ENCODE measurements at regions not wholly inside any gene's neighbourhood (a gene's known extent, or its start where the extent isn't known, plus 50 kb on each side); places are given as distances from the start of the nearest gene placed in this dataset.

- TF ChIP-seq, protein P1, sequence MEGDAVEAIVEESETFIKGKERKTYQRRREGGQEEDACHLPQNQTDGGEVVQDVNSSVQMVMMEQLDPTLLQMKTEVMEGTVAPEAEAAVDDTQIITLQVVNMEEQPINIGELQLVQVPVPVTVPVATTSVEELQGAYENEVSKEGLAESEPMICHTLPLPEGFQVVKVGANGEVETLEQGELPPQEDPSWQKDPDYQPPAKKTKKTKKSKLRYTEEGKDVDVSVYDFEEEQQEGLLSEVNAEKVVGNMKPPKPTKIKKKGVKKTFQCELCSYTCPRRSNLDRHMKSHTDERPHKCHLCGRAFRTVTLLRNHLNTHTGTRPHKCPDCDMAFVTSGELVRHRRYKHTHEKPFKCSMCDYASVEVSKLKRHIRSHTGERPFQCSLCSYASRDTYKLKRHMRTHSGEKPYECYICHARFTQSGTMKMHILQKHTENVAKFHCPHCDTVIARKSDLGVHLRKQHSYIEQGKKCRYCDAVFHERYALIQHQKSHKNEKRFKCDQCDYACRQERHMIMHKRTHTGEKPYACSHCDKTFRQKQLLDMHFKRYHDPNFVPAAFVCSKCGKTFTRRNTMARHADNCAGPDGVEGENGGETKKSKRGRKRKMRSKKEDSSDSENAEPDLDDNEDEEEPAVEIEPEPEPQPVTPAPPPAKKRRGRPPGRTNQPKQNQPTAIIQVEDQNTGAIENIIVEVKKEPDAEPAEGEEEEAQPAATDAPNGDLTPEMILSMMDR (IDR thresholded peaks at IDR 0.05) = no peak
- no peak for TF ChIP-seq EZH2 (IDR thresholded peaks at IDR 0.05)
- TF ChIP-seq EZH2phosphoT487 (IDR thresholded peaks at IDR 0.05) = no peak
Observed at GRCh38 chr12:77228376-77228775, 163.0 kb upstream of the E2F7 start.

Measured in neural progenitor cell (in vitro differentiated cells).